ENCODE measurements at regions not wholly inside any gene's neighbourhood (a gene's known extent, or its start where the extent isn't known, plus 50 kb on each side); places are given as distances from the start of the nearest gene placed in this dataset.

DNA sequence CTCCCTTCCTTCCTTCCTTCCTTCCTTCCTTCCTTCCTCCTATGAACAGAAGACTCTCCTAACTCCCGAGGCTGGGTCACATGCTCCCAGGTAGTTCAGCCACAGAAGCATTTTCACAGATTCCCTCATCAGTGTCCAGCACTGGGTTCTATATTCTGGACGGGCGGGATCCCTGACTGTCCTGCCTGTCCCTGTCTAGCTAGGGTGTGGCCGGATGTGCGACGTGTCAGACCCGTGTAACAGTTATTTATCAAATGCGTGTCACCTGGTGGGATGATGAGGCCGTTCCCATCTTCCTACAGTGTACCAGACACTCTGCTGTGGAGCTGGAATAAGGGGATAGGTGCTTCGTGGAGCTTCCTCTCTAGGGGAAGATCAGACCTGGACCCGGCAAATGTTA lies 901.0 kb downstream of the BRD1 start:
- TF ChIP-seq, protein P1, sequence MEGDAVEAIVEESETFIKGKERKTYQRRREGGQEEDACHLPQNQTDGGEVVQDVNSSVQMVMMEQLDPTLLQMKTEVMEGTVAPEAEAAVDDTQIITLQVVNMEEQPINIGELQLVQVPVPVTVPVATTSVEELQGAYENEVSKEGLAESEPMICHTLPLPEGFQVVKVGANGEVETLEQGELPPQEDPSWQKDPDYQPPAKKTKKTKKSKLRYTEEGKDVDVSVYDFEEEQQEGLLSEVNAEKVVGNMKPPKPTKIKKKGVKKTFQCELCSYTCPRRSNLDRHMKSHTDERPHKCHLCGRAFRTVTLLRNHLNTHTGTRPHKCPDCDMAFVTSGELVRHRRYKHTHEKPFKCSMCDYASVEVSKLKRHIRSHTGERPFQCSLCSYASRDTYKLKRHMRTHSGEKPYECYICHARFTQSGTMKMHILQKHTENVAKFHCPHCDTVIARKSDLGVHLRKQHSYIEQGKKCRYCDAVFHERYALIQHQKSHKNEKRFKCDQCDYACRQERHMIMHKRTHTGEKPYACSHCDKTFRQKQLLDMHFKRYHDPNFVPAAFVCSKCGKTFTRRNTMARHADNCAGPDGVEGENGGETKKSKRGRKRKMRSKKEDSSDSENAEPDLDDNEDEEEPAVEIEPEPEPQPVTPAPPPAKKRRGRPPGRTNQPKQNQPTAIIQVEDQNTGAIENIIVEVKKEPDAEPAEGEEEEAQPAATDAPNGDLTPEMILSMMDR (IDR thresholded peaks at IDR 0.05; ENCODE audit: low read depth, low read length), result no peak
- TF ChIP-seq POLR2A (IDR thresholded peaks at IDR 0.05; ENCODE audit: extremely low read depth, insufficient read length), result no peak
- TF ChIP-seq, protein P2, sequence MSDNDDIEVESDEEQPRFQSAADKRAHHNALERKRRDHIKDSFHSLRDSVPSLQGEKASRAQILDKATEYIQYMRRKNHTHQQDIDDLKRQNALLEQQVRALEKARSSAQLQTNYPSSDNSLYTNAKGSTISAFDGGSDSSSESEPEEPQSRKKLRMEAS (IDR thresholded peaks at IDR 0.05; ENCODE audit: low read depth, low read length), result no peak

Measured in NB4 (cell line).